GM12865 (cell line): ENCODE measurements at regions not wholly inside any gene's neighbourhood (a gene's known extent, or its start where the extent isn't known, plus 50 kb on each side); places are given as distances from the start of the nearest gene placed in this dataset.

Experiments
- DNase-seq: peaks from one replicate; pipeline ENCODE4 v3.0.0; 2010; ENCODE audit warnings: low read depth
- H3K4me3 ChIP-seq: 2 replicates; pipeline ENCODE4 v1.5.1; 2011; ENCODE audit warnings: mild to moderate bottlenecking, low read depth, low read length, control low read depth
- TF ChIP-seq, protein P1 (sequence below): IDR thresholded peaks from 2 replicates; pipeline ENCODE4 v1.5.1; 2011; ENCODE audit warnings: low read length, control low read depth, low read depth, inconsistent platforms; ENCODE audit not compliant: insufficient read depth; ENCODE audit errors: missing control alignments

DNA sequence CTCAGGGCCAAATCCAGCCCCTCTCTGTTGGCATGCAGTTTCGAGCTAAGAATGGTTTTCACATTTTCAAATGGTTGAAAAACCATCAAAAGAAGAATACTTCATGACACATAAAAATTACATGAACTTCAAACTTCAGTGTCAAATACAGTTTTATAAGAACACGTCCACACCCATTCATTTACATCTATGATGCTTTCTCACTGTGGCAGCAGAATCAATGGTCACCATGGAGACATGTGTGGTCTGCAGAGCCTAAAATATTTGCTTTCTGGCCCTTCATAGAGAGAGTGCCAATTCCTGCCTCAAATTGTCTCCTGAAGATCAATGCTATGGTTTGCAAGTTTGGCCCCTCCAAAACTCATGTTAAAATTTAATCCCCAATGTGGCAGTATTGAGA is 405.8 kb downstream of the OCA2 start:
- H3K4me3 ChIP-seq = no peak overlapping the region
- DNase-seq = no peak
- TF ChIP-seq, protein P1, sequence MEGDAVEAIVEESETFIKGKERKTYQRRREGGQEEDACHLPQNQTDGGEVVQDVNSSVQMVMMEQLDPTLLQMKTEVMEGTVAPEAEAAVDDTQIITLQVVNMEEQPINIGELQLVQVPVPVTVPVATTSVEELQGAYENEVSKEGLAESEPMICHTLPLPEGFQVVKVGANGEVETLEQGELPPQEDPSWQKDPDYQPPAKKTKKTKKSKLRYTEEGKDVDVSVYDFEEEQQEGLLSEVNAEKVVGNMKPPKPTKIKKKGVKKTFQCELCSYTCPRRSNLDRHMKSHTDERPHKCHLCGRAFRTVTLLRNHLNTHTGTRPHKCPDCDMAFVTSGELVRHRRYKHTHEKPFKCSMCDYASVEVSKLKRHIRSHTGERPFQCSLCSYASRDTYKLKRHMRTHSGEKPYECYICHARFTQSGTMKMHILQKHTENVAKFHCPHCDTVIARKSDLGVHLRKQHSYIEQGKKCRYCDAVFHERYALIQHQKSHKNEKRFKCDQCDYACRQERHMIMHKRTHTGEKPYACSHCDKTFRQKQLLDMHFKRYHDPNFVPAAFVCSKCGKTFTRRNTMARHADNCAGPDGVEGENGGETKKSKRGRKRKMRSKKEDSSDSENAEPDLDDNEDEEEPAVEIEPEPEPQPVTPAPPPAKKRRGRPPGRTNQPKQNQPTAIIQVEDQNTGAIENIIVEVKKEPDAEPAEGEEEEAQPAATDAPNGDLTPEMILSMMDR = no peak

DNA sequence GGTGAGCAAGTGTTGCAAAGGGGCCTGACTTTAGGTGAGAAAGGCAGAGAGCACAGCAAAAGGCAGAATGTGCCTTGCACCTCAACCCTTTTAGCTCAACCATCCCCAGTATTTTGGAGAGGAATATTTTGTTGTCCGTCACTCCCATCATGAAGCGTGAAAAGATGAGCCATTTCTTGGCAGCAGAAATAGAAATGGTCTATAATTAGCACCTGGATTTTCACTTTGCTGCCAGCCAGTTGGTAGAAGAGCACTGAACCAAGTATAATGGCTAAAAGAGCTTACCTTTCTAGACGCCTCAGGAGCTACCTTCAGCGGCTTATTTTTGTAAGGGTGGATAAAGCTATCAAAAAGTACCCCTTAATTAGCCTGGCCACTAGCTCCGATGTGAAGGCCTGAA is 406.7 kb downstream of the OCA2 start:
- TF ChIP-seq, protein P1 = no peak
- no peak for DNase-seq
- no peak overlapping the region for H3K4me3 ChIP-seq

DNA sequence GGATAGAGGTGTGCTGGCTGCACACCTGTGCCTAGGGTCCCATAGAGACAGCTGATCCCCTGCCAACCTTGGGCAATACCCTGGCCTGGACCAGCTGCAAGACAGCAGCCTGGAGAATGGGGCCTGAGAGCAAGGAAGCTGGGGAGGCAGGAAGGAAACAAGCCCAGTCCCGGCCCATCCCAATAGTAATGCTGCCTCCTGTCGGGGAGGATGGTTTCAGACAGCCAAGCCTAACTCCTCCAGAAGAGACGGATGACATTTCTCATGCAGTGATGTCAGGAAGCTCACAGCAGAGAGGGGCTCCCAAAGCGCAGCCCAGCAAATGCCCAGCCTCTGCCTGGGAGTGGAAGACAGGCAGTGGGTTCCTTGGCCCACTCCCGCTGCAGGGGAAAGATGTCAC is 408.8 kb downstream of the OCA2 start:
- TF ChIP-seq, protein P1 = no peak
- DNase-seq = no peak
- H3K4me3 ChIP-seq = no peak overlapping the region

DNA sequence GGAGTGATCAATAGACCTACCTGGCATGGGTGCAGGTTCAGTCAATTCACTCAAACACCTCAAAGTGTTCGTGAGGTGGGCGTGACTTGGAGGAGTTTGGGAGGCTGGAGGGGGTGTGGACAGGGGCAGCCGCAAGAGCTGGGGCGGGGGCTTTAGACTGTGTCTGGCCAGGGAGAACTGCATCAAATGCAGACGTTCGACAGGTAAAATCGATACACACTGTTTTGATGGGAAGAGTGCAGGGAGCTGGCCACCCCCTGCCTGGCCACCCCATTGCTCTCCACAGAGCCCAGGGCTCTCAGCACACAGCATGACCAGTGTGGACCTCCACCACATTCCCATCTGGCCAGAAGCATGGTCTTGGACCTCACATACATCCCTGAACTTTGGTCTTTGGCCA is 412.1 kb downstream of the OCA2 start:
- H3K4me3 ChIP-seq = no peak overlapping the region
- TF ChIP-seq, protein P1 = no peak
- DNase-seq = no peak

DNA sequence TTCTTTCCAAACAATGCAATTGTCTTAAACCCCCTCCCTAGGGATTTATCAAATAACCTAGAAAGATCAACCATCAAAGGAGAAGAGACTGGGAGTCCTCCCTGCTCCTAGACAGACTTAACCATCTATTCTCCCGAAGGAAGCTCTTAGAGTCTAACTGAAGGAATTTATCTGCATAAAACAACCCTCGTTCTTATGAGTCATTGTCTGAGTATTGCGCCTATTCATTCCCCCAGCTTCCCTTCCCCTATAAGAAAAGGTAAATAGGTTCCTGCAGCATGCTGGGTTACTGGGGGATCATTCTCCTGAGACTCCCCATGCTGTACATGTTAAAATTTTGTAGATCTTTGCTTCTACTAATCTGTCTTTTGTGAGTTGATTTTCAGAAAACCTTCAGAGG is 412.7 kb downstream of the OCA2 start:
- DNase-seq = no peak
- no peak overlapping the region for H3K4me3 ChIP-seq
- TF ChIP-seq, protein P1 = no peak

DNA sequence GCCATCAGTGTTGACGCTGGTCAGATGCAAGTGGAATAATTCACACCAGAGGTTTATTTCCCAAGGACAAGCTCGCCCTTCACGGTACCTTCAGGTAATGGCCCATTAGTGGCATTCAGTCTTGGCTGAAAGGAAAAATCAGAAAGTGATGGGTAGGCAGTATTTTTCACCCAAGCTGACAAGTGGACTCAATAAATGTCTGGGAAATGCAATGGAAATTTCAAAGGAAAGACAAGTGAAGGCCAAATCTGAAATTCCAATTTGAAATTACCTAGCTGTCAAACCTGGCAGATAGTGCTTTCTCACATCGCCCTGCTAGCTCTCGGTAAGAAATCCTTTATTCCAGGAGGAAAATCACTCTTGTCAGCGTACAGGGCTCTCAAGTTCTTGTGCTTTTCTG is 413.5 kb downstream of the OCA2 start:
- H3K4me3 ChIP-seq = no peak overlapping the region
- no peak for DNase-seq
- TF ChIP-seq, protein P1 = no peak

DNA sequence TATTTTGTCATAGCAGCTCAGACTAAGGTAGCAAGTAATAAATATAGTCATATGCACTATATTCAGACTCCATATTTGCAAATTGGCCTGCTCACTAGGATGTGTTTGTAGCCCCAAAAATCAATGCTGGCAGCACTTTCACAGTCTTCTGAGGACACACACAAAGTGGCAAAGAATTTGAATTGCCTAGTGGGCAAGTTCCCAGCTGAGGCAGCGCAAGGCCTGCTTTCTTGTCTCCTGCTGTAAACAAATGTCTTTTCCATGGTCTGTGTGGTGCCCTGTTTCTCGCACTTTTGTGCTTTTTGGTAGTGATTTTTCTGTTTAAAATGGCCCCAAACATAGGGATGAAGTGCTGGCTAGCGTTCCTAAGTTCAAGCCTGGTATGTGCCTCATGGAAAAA is 416.0 kb downstream of the OCA2 start:
- DNase-seq = no peak
- TF ChIP-seq, protein P1 = no peak
- H3K4me3 ChIP-seq = no peak overlapping the region
